Astrocyte (in vitro differentiated cells and primary cell): ENCODE measurements at regions not wholly inside any gene's neighbourhood (a gene's known extent, or its start where the extent isn't known, plus 50 kb on each side); places are given as distances from the start of the nearest gene placed in this dataset.

Source experiments
- DNase-seq: peaks from one replicate; pipeline ENCODE4 v3.0.0-alpha.2; 2010; ENCODE audit warnings: low read depth
- FAIRE-seq: peaks from 2 replicates; lab custom pipeline; 2011; peaks lifted over from hg19 to GRCh38; lab: Jason Lieb, UNC
- H2AFZ ChIP-seq: 2 replicates; pipeline ENCODE4 v1.6.0; 2012; ENCODE audit warnings: low read depth, low read length, inconsistent platforms
- H3K27ac ChIP-seq: 2 replicates; pipeline ENCODE4 v1.5.1; 2011; ENCODE audit warnings: low read depth, low read length, inconsistent platforms
- H3K27me3 ChIP-seq: 2 replicates; pipeline ENCODE4 v1.6.0; 2011; ENCODE audit warnings: low read length, inconsistent platforms; ENCODE audit not compliant: insufficient read depth
- H3K36me3 ChIP-seq: 2 replicates; pipeline ENCODE4 v1.5.1; 2011; ENCODE audit warnings: low read length, inconsistent platforms; ENCODE audit not compliant: insufficient read depth
- H3K4me1 ChIP-seq: 2 replicates; pipeline ENCODE4 v1.5.1; 2011; ENCODE audit warnings: low read length, inconsistent platforms; ENCODE audit not compliant: insufficient read depth
- H3K4me2 ChIP-seq: 2 replicates; pipeline ENCODE4 v1.6.0; 2012; ENCODE audit warnings: low read length, inconsistent platforms
- H3K4me3 ChIP-seq: 2 replicates; pipeline ENCODE4 v1.5.1; 2011; ENCODE audit warnings: low read depth, mild to moderate bottlenecking, low read length, inconsistent platforms; ENCODE audit not compliant: insufficient read depth
- H3K79me2 ChIP-seq: 2 replicates; pipeline ENCODE4 v1.6.0; 2012; ENCODE audit warnings: mild to moderate bottlenecking, low read length, inconsistent platforms; ENCODE audit not compliant: insufficient read depth
- H3K9ac ChIP-seq: 2 replicates; pipeline ENCODE4 v1.6.0; 2012; ENCODE audit warnings: mild to moderate bottlenecking, low read length, inconsistent platforms
- H3K9me3 ChIP-seq: 2 replicates; pipeline ENCODE4 v1.5.1; 2012; ENCODE audit warnings: low read depth, mild to moderate bottlenecking, low read length, inconsistent platforms; ENCODE audit not compliant: insufficient read depth
- H4K20me1 ChIP-seq: 2 replicates; pipeline ENCODE4 v1.6.0; 2012; ENCODE audit warnings: low read length, inconsistent platforms; ENCODE audit not compliant: insufficient read depth
- H3K27ac Mint-ChIP-seq: one replicate; pipeline ENCODE4 v1.8.0; 2021; ENCODE audit warnings: mild to moderate bottlenecking, mixed read lengths; ENCODE audit not compliant: unreplicated experiment
- H3K27me3 Mint-ChIP-seq: one replicate; pipeline ENCODE4 v1.8.0; 2021; ENCODE audit warnings: low read depth, mixed read lengths; ENCODE audit not compliant: unreplicated experiment
- H3K36me3 Mint-ChIP-seq: one replicate; pipeline ENCODE4 v1.8.0; 2021; ENCODE audit warnings: low read depth, mixed read lengths; ENCODE audit not compliant: unreplicated experiment
- H3K4me1 Mint-ChIP-seq: one replicate; pipeline ENCODE4 v1.8.0; 2021; ENCODE audit warnings: low read depth, mixed read lengths; ENCODE audit not compliant: unreplicated experiment
- H3K4me3 Mint-ChIP-seq: one replicate; pipeline ENCODE4 v1.8.0; 2021; ENCODE audit warnings: mild to moderate bottlenecking, moderate library complexity, mixed read lengths; ENCODE audit not compliant: unreplicated experiment
- H3K9me3 Mint-ChIP-seq: one replicate; pipeline ENCODE4 v1.8.0; 2021; ENCODE audit warnings: mild to moderate bottlenecking, mixed read lengths; ENCODE audit not compliant: unreplicated experiment
- EZH2 ChIP-seq: IDR thresholded peaks from 2 replicates; pipeline ENCODE4 v1.6.1; 2012; ENCODE audit warnings: mild to moderate bottlenecking, low read length, inconsistent platforms; ENCODE audit not compliant: insufficient read depth
- TF ChIP-seq, protein P1 (sequence below): IDR thresholded peaks from 2 replicates; pipeline ENCODE4 v1.5.1; 2011; ENCODE audit warnings: low read depth, mild to moderate bottlenecking, inconsistent platforms, low read length, moderate library complexity; ENCODE audit not compliant: insufficient read depth

GRCh38 chr17:72397223-72397667 is 276.4 kb downstream of the SOX9 start:
- Mint-ChIP-seq H3K4me1 (peaks cover 36% of the 10 kb centered on the region), H3K27me3 (no peaks in the 10 kb centered on the region), H3K27ac (no peak overlapping the region), H3K36me3 (peaks cover 16% of the 10 kb centered on the region), H3K4me3 (no peak overlapping the region), H3K9me3 (peaks cover 3% of the 10 kb centered on the region)
- no peak for DNase-seq
- Histone ChIP-seq H3K36me3 (peaks cover 2% of the 10 kb centered on the region), H2AFZ (no peak overlapping the region), H3K4me2 (no peak overlapping the region), H4K20me1 (no peaks in the 10 kb centered on the region), H3K9ac (no peak overlapping the region), H3K4me3 (no peak overlapping the region), H3K4me1 (peaks cover 35% of the 10 kb centered on the region), H3K79me2 (no peaks in the 10 kb centered on the region), H3K27ac (no peak overlapping the region), H3K9me3 (no peaks in the 10 kb centered on the region), H3K27me3 (no peaks in the 10 kb centered on the region)
- TF ChIP-seq, protein P1, sequence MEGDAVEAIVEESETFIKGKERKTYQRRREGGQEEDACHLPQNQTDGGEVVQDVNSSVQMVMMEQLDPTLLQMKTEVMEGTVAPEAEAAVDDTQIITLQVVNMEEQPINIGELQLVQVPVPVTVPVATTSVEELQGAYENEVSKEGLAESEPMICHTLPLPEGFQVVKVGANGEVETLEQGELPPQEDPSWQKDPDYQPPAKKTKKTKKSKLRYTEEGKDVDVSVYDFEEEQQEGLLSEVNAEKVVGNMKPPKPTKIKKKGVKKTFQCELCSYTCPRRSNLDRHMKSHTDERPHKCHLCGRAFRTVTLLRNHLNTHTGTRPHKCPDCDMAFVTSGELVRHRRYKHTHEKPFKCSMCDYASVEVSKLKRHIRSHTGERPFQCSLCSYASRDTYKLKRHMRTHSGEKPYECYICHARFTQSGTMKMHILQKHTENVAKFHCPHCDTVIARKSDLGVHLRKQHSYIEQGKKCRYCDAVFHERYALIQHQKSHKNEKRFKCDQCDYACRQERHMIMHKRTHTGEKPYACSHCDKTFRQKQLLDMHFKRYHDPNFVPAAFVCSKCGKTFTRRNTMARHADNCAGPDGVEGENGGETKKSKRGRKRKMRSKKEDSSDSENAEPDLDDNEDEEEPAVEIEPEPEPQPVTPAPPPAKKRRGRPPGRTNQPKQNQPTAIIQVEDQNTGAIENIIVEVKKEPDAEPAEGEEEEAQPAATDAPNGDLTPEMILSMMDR: no peak
- TF ChIP-seq EZH2: no peak
- no peak for FAIRE-seq

GRCh38 chr17:72397687-72398086 is 276.9 kb downstream of the SOX9 start:
- Mint-ChIP-seq H3K36me3 (peaks cover 17% of the 10 kb centered on the region), H3K9me3 (peaks cover 3% of the 10 kb centered on the region)
- no peaks in the 10 kb centered on the region for H3K27me3 ChIP-seq

GRCh38 chr17:72399023-72399607 is 278.3 kb downstream of the SOX9 start:
- no peak for DNase-seq
- peaks cover 3% of the 10 kb centered on the region for H3K9me3 Mint-ChIP-seq
- Histone ChIP-seq H2AFZ (no peak overlapping the region), H4K20me1 (no peaks in the 10 kb centered on the region), H3K4me1 (peaks cover 16% of the 10 kb centered on the region), H3K4me3 (no peak overlapping the region), H3K79me2 (peaks cover 3% of the 10 kb centered on the region), H3K4me2 (no peak overlapping the region), H3K36me3 (peaks cover 6% of the 10 kb centered on the region), H3K27me3 (no peaks in the 10 kb centered on the region), H3K27ac (no peak overlapping the region), H3K9ac (no peak overlapping the region), H3K9me3 (no peaks in the 10 kb centered on the region)
- H3K27me3 Mint-ChIP-seq: no peaks in the 10 kb centered on the region
- H3K4me3 Mint-ChIP-seq: no peak overlapping the region
- peaks cover 34% of the 10 kb centered on the region for H3K4me1 Mint-ChIP-seq
- TF ChIP-seq EZH2: no peak
- TF ChIP-seq, protein P1: no peak
- H3K36me3 Mint-ChIP-seq: peaks cover 20% of the 10 kb centered on the region
- H3K27ac Mint-ChIP-seq: no peak overlapping the region
- no peak for FAIRE-seq

More at GRCh38 chr17:72397687-72398086, 276.9 kb downstream of the SOX9 start:
- no peak overlapping the region for H3K4me3 Mint-ChIP-seq
- H3K27ac Mint-ChIP-seq: no peak overlapping the region
- Histone ChIP-seq H2AFZ (no peak overlapping the region), H4K20me1 (no peaks in the 10 kb centered on the region), H3K36me3 (peaks cover 6% of the 10 kb centered on the region), H3K4me3 (no peak overlapping the region), H3K9me3 (no peaks in the 10 kb centered on the region), H3K79me2 (peaks cover 3% of the 10 kb centered on the region), H3K4me1 (peaks cover 30% of the 10 kb centered on the region), H3K9ac (no peak overlapping the region), H3K27ac (no peak overlapping the region), H3K4me2 (no peak overlapping the region)
- no peak for DNase-seq
- peaks cover 34% of the 10 kb centered on the region for H3K4me1 Mint-ChIP-seq
- FAIRE-seq: no peak
- no peaks in the 10 kb centered on the region for H3K27me3 Mint-ChIP-seq
- no peak for TF ChIP-seq EZH2
- TF ChIP-seq, protein P1: no peak
